ENCODE measurements at regions not wholly inside any gene's neighbourhood (a gene's known extent, or its start where the extent isn't known, plus 50 kb on each side); places are given as distances from the start of the nearest gene placed in this dataset.

DNA sequence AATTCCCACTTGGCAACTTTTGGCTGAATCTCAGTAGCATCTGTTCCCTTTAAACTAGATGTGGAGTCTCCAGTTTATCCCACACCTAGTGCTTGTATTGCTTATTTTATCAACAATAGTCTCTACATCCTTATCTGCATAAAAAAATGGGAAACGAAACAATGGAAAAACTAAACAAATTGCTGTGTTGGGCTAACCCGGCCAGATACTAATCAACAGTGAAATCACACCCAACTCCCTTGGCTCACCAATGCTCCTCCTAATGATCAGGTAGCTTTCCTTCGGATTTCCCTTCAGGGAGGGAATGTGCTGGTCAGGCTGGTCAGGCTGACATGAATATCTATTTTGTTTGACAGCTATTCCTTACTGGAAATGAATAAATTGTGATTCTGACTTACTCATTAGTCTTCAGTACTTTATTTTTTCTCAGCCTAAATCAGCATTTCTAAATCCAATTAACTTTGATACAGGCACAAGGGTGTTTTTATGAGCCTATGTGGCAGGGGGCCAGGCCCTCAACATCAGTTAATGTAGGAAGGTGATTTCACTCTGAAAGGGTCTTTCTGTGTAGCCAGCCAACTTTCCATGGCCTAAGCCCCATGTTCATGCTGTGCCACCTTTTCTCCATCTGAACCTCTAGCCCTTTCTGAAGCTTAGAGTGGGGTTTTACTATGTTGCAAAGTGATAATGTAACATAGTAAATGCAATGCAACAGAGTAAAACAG, 170.5 kb upstream of the NPSR1 start:
- Histone ChIP-seq H3K9ac (ENCODE audit: low read depth, low read length) (no peak overlapping the region), H3K56ac (ENCODE audit: extremely low read depth, insufficient read depth, low read length) (no peak overlapping the region), H2AFZ (replicated peaks; ENCODE audit: low read length, poor library complexity) (no peak overlapping the region), H4K8ac (ENCODE audit: low read depth in 2 of 2, low read length in 2 of 2) (no peak overlapping the region), H3K4me2 (ENCODE audit: low read depth, low read length) (no peak overlapping the region), H4K20me1 (ENCODE audit: insufficient read depth, low read length) (no peaks in the 10 kb centered on the region), H3K9me1 (ENCODE audit: insufficient read depth, low read length) (no peaks in the 10 kb centered on the region), H4K91ac (ENCODE audit: insufficient read depth, low read depth, low read length) (no peak overlapping the region), H3K9me3 (ENCODE audit: control insufficient read depth, insufficient read depth, low read length) (peaks cover 8% of the 10 kb centered on the region; the same call in 1 of the 2 replicates), H3K4me1 (ENCODE audit: control insufficient read depth, insufficient read depth, low read length) (no peaks in the 10 kb centered on the region), H3K79me1 (ENCODE audit: low read depth in 1 of 2, low read length in 2 of 2) (no peaks in the 10 kb centered on the region), H3K4me3 (ENCODE audit: insufficient read depth, low read depth, low read length) (no peak overlapping the region), H3K14ac (replicated peaks; ENCODE audit: low read depth, low read length) (no peak overlapping the region), H4K5ac (ENCODE audit: low read depth, low read length) (no peak overlapping the region), H2AK5ac (ENCODE audit: low read depth, low read length) (no peak overlapping the region), H2BK15ac (ENCODE audit: low read depth, low read length) (no peak overlapping the region), H3K27me3 (ENCODE audit: control insufficient read depth, insufficient read depth, low read length) (no peaks in the 10 kb centered on the region), H2BK5ac (ENCODE audit: low read depth, low read length, poor library complexity, severe bottlenecking) (no peak overlapping the region), H3K18ac (ENCODE audit: low read depth, low read length) (no peak overlapping the region), H3K36me3 (ENCODE audit: control insufficient read depth, insufficient read depth, low read length) (no peaks in the 10 kb centered on the region), H3K23ac (ENCODE audit: low read depth, low read length) (no peak overlapping the region), H3K27ac (ENCODE audit: insufficient read depth, low read length) (no peak overlapping the region), H2BK120ac (ENCODE audit: low read depth, low read length) (no peak overlapping the region), H2AK9ac (replicated peaks; ENCODE audit: low read depth, low read length, poor library complexity) (no peak overlapping the region), H3K4ac (ENCODE audit: low read depth, low read length) (no peak overlapping the region), H2BK20ac (ENCODE audit: low read depth, low read length) (no peak overlapping the region)
- TF ChIP-seq RFX5 (IDR thresholded peaks at IDR 0.05; ENCODE audit: low read depth, low read length) (no peak), FOS (IDR thresholded peaks at IDR 0.05; ENCODE audit: low read depth, low read length) (no peak), BHLHE40 (IDR thresholded peaks at IDR 0.05; ENCODE audit: low read depth, low read length) (no peak), MXI1 (IDR thresholded peaks at IDR 0.05; ENCODE audit: borderline replicate concordance, low read depth, low read length) (no peak), POLR2A (IDR thresholded peaks at IDR 0.05; ENCODE audit: low read depth, low read length) (no peak), ELK1 (IDR thresholded peaks at IDR 0.05; ENCODE audit: borderline replicate concordance, low read depth, low read length) (no peak), NFE2L2 (IDR thresholded peaks at IDR 0.05; ENCODE audit: low read depth, low read length) (no peak), CHD1 (IDR thresholded peaks at IDR 0.05; ENCODE audit: low read depth, low read length) (no peak), CEBPB (IDR thresholded peaks at IDR 0.05; ENCODE audit: low read depth, low read length) (no peak), MAZ (IDR thresholded peaks at IDR 0.05; ENCODE audit: borderline replicate concordance, low read depth, low read length) (no peak), RAD21 (IDR thresholded peaks at IDR 0.05; ENCODE audit: low read length) (no peak)
- TF ChIP-seq, protein P1, sequence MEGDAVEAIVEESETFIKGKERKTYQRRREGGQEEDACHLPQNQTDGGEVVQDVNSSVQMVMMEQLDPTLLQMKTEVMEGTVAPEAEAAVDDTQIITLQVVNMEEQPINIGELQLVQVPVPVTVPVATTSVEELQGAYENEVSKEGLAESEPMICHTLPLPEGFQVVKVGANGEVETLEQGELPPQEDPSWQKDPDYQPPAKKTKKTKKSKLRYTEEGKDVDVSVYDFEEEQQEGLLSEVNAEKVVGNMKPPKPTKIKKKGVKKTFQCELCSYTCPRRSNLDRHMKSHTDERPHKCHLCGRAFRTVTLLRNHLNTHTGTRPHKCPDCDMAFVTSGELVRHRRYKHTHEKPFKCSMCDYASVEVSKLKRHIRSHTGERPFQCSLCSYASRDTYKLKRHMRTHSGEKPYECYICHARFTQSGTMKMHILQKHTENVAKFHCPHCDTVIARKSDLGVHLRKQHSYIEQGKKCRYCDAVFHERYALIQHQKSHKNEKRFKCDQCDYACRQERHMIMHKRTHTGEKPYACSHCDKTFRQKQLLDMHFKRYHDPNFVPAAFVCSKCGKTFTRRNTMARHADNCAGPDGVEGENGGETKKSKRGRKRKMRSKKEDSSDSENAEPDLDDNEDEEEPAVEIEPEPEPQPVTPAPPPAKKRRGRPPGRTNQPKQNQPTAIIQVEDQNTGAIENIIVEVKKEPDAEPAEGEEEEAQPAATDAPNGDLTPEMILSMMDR (conservative IDR thresholded peaks at IDR 0.05; ENCODE audit: low read depth, low read length) = no peak
- in situ Hi-C loops (cut with MboI; ENCODE audit: low sequenced_read_pairs) = no loop called here
- intact Hi-C loops (cut with micrococcal nuclease) = no loop called here
- dilution Hi-C loops (cut with HindIII; ENCODE audit: low sequenced_read_pairs, unreplicated experiment) = no loop called here
- DNase-seq = no peak
- CTCF ChIA-PET = no interaction called here
- WGBS, 2 experiments (ENCODE audit: extremely low coverage in 2 of 2, insufficient read length in 1 of 2) = no CpG with 5 or more reads among the region's 3 CpGs
- BruUV-seq (replicated peaks) = no TSS peak
- POLR2A ChIA-PET (ENCODE audit: unreplicated experiment) = no interaction called here
- ATAC-seq (ENCODE audit: low read depth) = no peak

Measured in IMR-90 (cell line).